B cell (primary cell): ENCODE measurements at regions not wholly inside any gene's neighbourhood (a gene's known extent, or its start where the extent isn't known, plus 50 kb on each side); places are given as distances from the start of the nearest gene placed in this dataset.

Experiments
- ATAC-seq: fragments of 200-7000 bp; cut with Tn5 transposase; one replicate; pipeline ENCODE4 v1.10.0; 2021; ENCODE audit warnings: low read depth, mild to moderate bottlenecking, moderate number of reproducible peaks, moderate library complexity
- CTCF ChIA-PET: fragments of 350-600 bp; sonication (Branson Sonifier 250); formaldehyde crosslinking; loops from one replicate; lab custom pipeline; 2021; ENCODE audit warnings: antibody characterized with exemption, inconsistent platforms; lab: Charles Lee
- POLR2A ChIA-PET: fragments of 350-600 bp; sonication (Branson Sonifier 250); formaldehyde crosslinking; loops from one replicate; lab custom pipeline; 2021; ENCODE audit warnings: antibody characterized with exemption; lab: Charles Lee
- DNase-seq: peaks from one replicate; pipeline ENCODE4 v3.0.0; 2013
- H2AFZ ChIP-seq: 2 replicates; pipeline ENCODE4 v1.6.1; 2012; ENCODE audit warnings: mild to moderate bottlenecking, low read depth, low read length; ENCODE audit not compliant: insufficient read depth, poor library complexity, severe bottlenecking
- H3K27ac ChIP-seq, 2 donors: 1 replicate in 1 of 2; 2 replicates in 1 of 2; pipeline ENCODE4 v1.5.1; 2012 to 2013; ENCODE audit warnings: low read length in 2 of 2, mild to moderate bottlenecking in 2 of 2, moderate library complexity in 1 of 2
- H3K27me3 ChIP-seq, 4 experiments: fragments of 200-600 bp in 1 of 4; sonication (generic) in 1 of 4; replicated peaks in 1 of 4; 1 replicate in 2 of 4; 2 replicates in 2 of 4; pipeline versions ENCODE4 v1.6.1 to v1.7.0; 2013 to 2016; ENCODE audit warnings: low read length in 3 of 4, mild to moderate bottlenecking in 2 of 4, mixed read lengths in 1 of 4, moderate library complexity in 1 of 4; ENCODE audit not compliant: insufficient read depth in 4 of 4, control insufficient read depth in 3 of 4; ENCODE audit errors: control extremely low read depth in 1 of 4
- H3K36me3 ChIP-seq, 2 experiments: replicated peaks in 1 of 2; 1 replicate in 1 of 2; 2 replicates in 1 of 2; pipeline versions ENCODE4 v1.6.1 to v1.7.1; 2013; ENCODE audit warnings: low read length in 1 of 2; ENCODE audit not compliant: insufficient read depth in 2 of 2, control insufficient read depth in 1 of 2; ENCODE audit errors: control extremely low read depth in 1 of 2, extremely low read depth in 1 of 2
- H3K4me1 ChIP-seq, 2 donors: fragments of 200-600 bp in 1 of 2; sonication (generic) in 1 of 2; 1 replicate in 1 of 2; 2 replicates in 1 of 2; pipeline versions ENCODE4 v1.5.1 to v1.6.1; 2013 to 2017; ENCODE audit warnings: low read length in 2 of 2; ENCODE audit not compliant: control insufficient read depth in 2 of 2, insufficient read depth in 2 of 2
- H3K4me2 ChIP-seq: replicated peaks from 2 replicates; pipeline ENCODE3; 2012; ENCODE audit warnings: mild to moderate bottlenecking, low read depth, low read length; ENCODE audit not compliant: poor library complexity, severe bottlenecking
- H3K4me3 ChIP-seq, 5 experiments: fragments of 200-600 bp in 1 of 5; sonication (generic) in 1 of 5; 1 replicate in 3 of 5; 2 replicates in 2 of 5; pipeline versions ENCODE4 v1.5.1 to v1.7.0; 2011 to 2016; ENCODE audit warnings: low read length in 4 of 5, mild to moderate bottlenecking in 4 of 5, low read depth in 2 of 5, control low read depth in 1 of 5, moderate library complexity in 1 of 5; ENCODE audit not compliant: insufficient read depth in 1 of 5; ENCODE audit errors: control extremely low read depth in 1 of 5, extremely low read depth in 1 of 5
- H3K79me2 ChIP-seq: fragments of 200-600 bp; sonication (generic); one replicate; pipeline ENCODE4 v1.6.0; 2016; ENCODE audit warnings: low read length; ENCODE audit not compliant: control insufficient read depth, insufficient read depth
- H3K9ac ChIP-seq: fragments of 200-600 bp; sonication (generic); 2 replicates; pipeline ENCODE4 v1.6.1; 2017; ENCODE audit warnings: mild to moderate bottlenecking, low read length, moderate library complexity
- H3K9me3 ChIP-seq, 3 donors: one replicate each; pipeline versions ENCODE4 v1.6.1 to v1.7.1; 2013; ENCODE audit warnings: low read length in 2 of 3; ENCODE audit not compliant: control insufficient read depth in 2 of 3, insufficient read depth in 1 of 3; ENCODE audit errors: control extremely low read depth in 1 of 3
- H4K20me1 ChIP-seq: 2 replicates; pipeline ENCODE4 v1.6.0; 2012; ENCODE audit warnings: mild to moderate bottlenecking, low read length; ENCODE audit not compliant: insufficient read depth, control insufficient read depth, poor library complexity, severe bottlenecking
- H3K27ac Mint-ChIP-seq: one replicate; pipeline ENCODE4 v1.8.0; 2021; ENCODE audit warnings: mixed read lengths
- H3K27me3 Mint-ChIP-seq: one replicate; pipeline ENCODE4 v1.8.0; 2021; ENCODE audit warnings: mixed read lengths
- H3K4me1 Mint-ChIP-seq: one replicate; pipeline ENCODE4 v1.8.0; 2021; ENCODE audit warnings: mixed read lengths
- H3K4me3 Mint-ChIP-seq: one replicate; pipeline ENCODE4 v1.8.0; 2021; ENCODE audit warnings: mixed read lengths
- H3K9me3 Mint-ChIP-seq: one replicate; pipeline ENCODE4 v1.8.0; 2022; ENCODE audit warnings: mixed read lengths; ENCODE audit not compliant: insufficient read depth
- EZH2 ChIP-seq: IDR thresholded peaks from 2 replicates; pipeline ENCODE4 v1.6.1; 2012; ENCODE audit warnings: borderline replicate concordance, low read depth, mild to moderate bottlenecking, moderate library complexity, low read length; ENCODE audit not compliant: insufficient read depth, poor library complexity, severe bottlenecking
- WGBS: methylation state at CpG from one replicate; pipeline ENCODE4 v1.1.5; 2013; ENCODE audit warnings: missing lambda C conversion rate; ENCODE audit not compliant: insufficient coverage; 5-methylcytosine and 5-hydroxymethylcytosine counted together
- intact Hi-C: fragments of 100-400 bp; cut with micrococcal nuclease; formaldehyde crosslinking; loops from one replicate; pipeline ENCODE4 v1.10.0; 2022
- TF ChIP-seq, protein P1 (sequence below): fragments of 200-600 bp; IDR thresholded peaks from one replicate; pipeline ENCODE4 v1.8.0; 2022; ENCODE audit warnings: antibody characterized with exemption, mild to moderate bottlenecking

DNA sequence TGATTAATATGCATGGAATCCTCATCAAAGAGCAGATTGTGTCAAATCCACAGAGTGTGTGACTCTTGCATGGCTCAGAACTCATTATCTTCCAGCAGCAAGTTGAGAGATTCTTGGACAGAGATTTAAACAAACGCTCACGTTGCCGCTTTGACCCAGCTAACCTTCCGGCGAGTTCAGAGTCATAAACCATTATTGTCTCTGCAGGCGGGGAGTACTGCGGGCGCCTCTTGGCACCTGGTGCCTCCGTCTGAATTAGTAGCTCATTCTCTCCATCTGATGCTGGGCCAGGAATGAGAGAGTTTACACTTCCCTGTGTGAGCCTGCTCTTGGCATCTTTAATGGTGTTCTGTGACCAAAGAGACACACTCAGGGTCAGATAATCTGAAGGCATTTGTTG, 138.6 kb upstream of the WSCD1 start:
- H3K27me3 Mint-ChIP-seq = peaks cover 16% of the 10 kb centered on the region
- H3K4me1 Mint-ChIP-seq = no peaks in the 10 kb centered on the region
- CTCF ChIA-PET = no interaction called here

DNA sequence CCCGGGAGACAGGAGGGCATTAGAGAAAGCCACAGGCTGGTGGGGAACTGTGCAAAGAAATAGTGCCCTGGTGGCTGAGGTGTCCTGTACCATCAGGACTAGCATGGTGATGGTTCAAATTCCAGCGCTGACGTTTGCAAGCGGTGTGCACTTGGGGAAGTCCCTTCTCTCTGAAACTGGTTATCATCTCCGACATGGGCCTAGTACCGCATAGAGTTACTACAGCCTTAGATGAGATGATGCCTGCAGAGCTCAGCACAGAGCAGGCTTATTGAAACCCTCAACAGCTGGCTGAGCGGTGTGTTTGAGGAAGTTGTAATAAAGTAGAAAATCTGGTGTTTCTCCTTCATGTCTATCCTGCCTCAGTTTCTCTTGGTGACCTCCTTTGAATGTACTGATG, 136.7 kb upstream of the WSCD1 start:
- Histone ChIP-seq H3K27ac (no peak overlapping the region), H3K9me3 (peaks cover 0 to 5% (median 3%) of the 10 kb centered on the region in 3 donors), H3K4me2 (no peak overlapping the region), H3K9ac (no peak overlapping the region), H3K79me2 (no peaks in the 10 kb centered on the region), H3K27me3 (peaks cover 0 to 3% (median 0%) of the 10 kb centered on the region in 4 experiments), H3K4me3 (no peak overlapping the region), H4K20me1 (no peaks in the 10 kb centered on the region), H2AFZ (no peak overlapping the region), H3K36me3 (no peaks in the 10 kb centered on the region), H3K4me1 (no peaks in the 10 kb centered on the region)
- TF ChIP-seq, protein P1, sequence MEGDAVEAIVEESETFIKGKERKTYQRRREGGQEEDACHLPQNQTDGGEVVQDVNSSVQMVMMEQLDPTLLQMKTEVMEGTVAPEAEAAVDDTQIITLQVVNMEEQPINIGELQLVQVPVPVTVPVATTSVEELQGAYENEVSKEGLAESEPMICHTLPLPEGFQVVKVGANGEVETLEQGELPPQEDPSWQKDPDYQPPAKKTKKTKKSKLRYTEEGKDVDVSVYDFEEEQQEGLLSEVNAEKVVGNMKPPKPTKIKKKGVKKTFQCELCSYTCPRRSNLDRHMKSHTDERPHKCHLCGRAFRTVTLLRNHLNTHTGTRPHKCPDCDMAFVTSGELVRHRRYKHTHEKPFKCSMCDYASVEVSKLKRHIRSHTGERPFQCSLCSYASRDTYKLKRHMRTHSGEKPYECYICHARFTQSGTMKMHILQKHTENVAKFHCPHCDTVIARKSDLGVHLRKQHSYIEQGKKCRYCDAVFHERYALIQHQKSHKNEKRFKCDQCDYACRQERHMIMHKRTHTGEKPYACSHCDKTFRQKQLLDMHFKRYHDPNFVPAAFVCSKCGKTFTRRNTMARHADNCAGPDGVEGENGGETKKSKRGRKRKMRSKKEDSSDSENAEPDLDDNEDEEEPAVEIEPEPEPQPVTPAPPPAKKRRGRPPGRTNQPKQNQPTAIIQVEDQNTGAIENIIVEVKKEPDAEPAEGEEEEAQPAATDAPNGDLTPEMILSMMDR = no peak
- H3K27me3 Mint-ChIP-seq = peaks cover 16% of the 10 kb centered on the region
- no peak overlapping the region for H3K27ac Mint-ChIP-seq
- no peak for ATAC-seq
- no peaks in the 10 kb centered on the region for H3K4me1 Mint-ChIP-seq
- intact Hi-C loops = no loop called here
- ChIA-PET CTCF (no interaction called here), POLR2A (no interaction called here)
- DNase-seq = no peak
- H3K9me3 Mint-ChIP-seq = peaks cover 7% of the 10 kb centered on the region
- no peak overlapping the region for H3K4me3 Mint-ChIP-seq
- WGBS = 80% methylated on average over 4 of the region's 7 CpGs

More for the DNA sequence above, 138.6 kb upstream of the WSCD1 start:
- Histone ChIP-seq H3K4me3 (no peak overlapping the region), H3K36me3 (no peaks in the 10 kb centered on the region), H2AFZ (no peak overlapping the region), H3K79me2 (no peaks in the 10 kb centered on the region), H3K27ac (no peak overlapping the region), H4K20me1 (no peaks in the 10 kb centered on the region), H3K4me1 (no peaks in the 10 kb centered on the region), H3K4me2 (no peak overlapping the region), H3K9ac (no peak overlapping the region), H3K27me3 (peaks cover 0 to 3% (median 0%) of the 10 kb centered on the region in 4 experiments), H3K9me3 (peaks cover 0 to 5% (median 3%) of the 10 kb centered on the region in 3 donors)
- Mint-ChIP-seq H3K9me3 (peaks cover 7% of the 10 kb centered on the region), H3K27ac (no peak overlapping the region), H3K4me3 (no peak overlapping the region)
- DNase-seq (no peak), ATAC-seq (no peak)
- 56% methylated on average over 7 of the region's 9 CpGs for WGBS
- intact Hi-C loops = no loop called here
- no peak for TF ChIP-seq EZH2
- TF ChIP-seq, protein P1 = no peak
- POLR2A ChIA-PET = no interaction called here
